ENCODE measurements at regions not wholly inside any gene's neighbourhood (a gene's known extent, or its start where the extent isn't known, plus 50 kb on each side); places are given as distances from the start of the nearest gene placed in this dataset.

DNA sequence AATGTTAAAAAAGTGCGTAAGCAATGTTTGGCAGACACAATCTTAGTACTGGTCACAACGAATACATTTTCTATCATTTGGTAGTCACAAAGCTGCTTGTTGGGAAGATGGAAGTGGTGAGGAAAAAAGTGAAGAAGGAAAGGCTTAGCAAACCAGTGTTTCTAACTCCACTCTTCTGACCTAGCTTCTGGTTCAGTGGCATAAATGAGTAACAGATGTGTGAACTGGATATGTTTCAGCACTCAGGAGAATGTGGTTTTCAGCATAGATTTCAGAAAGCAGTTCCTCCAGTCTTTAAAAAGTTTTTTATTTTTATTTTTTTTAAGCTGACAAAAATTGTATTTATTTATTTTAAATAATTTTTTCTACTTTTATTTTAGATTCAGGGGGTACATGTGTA lies 357.1 kb downstream of the CPS1 start:
- no peak for TF ChIP-seq POLR2A (IDR thresholded peaks at IDR 0.05; ENCODE audit: low read depth, low read length)
- no peak for TF ChIP-seq POLR2AphosphoS5 (IDR thresholded peaks at IDR 0.05; ENCODE audit: low read depth, low read length)
- TF ChIP-seq TAF1 (IDR thresholded peaks at IDR 0.05; ENCODE audit: borderline replicate concordance, low read depth, low read length), result no peak

Data from GM12892 (cell line).